Heart left ventricle (tissue), 13 donors: ENCODE measurements at regions not wholly inside any gene's neighbourhood (a gene's known extent, or its start where the extent isn't known, plus 50 kb on each side); places are given as distances from the start of the nearest gene placed in this dataset.

ENCODE experiments used
- CTCF ChIP-seq, 12 donors: fragments of 200-600 bp; sonication (generic) in 4 of 12; IDR thresholded peaks; one replicate each; pipeline versions ENCODE4 v1.5.0 to v1.8.0; 2018 to 2022; ENCODE audit warnings: antibody characterized with exemption in 12 of 12, mild to moderate bottlenecking in 5 of 12
- POLR2A ChIP-seq, 2 donors: fragments of 450-650 bp; IDR thresholded peaks; one replicate each; pipeline ENCODE4 v1.6.1; 2017; ENCODE audit warnings: antibody characterized with exemption in 2 of 2, mild to moderate bottlenecking in 2 of 2, moderate library complexity in 2 of 2
- donor health status: ischemic (EF 13 %, LVEDD 7.1; RV severe dilation, severe dysfunction).
- donor health status: DM: no; HTN: yes; CAD: no.
- donor health status: DM: no; HTN: no; CAD: no.
- donor health status: ischemic (EF 25% LVEDD 6.9; RV normal size, moderate dysfunction).
- donor health status: ischemic (EF 25% LVEDD 5.7; RV mildly dilated, moderate dysfunction).
- donor health status: ischemic (EF 35%, LVEDD 5.7; RV mildly dilated, moderate dysfunction).
- donor health status: nonischemic (EF 11% LVEDD 7.7; RV severe dilation, severe dysfunction).
- donor health status: DM: yes; HTN: yes; CAD: no.
- donor health status: PGD.
- donor health status: ischemic (EF 29% LVEDD 5.4; RV normal size, mild dysfunction).
- donor health status: nonischemic (EF 23%, LVEDD 6.1; RV moderate dilation, normal function).

- TF ChIP-seq CTCF (IDR thresholded peaks at IDR 0.05), result no peak
- TF ChIP-seq POLR2A (IDR thresholded peaks at IDR 0.05), result no peak
Measured at GRCh38 chr5:81808106-81808505, 57.2 kb upstream of the SSBP2 start.
